T-cell (primary cell): ENCODE measurements at regions not wholly inside any gene's neighbourhood (a gene's known extent, or its start where the extent isn't known, plus 50 kb on each side); places are given as distances from the start of the nearest gene placed in this dataset.

Source experiments
- ATAC-seq, 4 experiments: fragments of 200-7000 bp in 3 of 4; fragments of 150-1000 bp in 1 of 4; cut with Tn5 transposase; replicated peaks in 1 of 4; 1 replicate in 3 of 4; 2 replicates in 1 of 4; pipeline ENCODE4 v1.10.0; 2021; ENCODE audit warnings: moderate library complexity in 3 of 4, mild to moderate bottlenecking in 2 of 4, moderate number of reproducible peaks in 1 of 4
- CTCF ChIA-PET, 2 donors: fragments of 300-600 bp; sonication (Branson Sonifier 250); formaldehyde crosslinking; loops; one replicate each; lab custom pipeline; 2022; ENCODE audit warnings: antibody characterized with exemption in 2 of 2; lab: Charles Lee
- POLR2A ChIA-PET, 2 donors: fragments of 300-600 bp; sonication (Branson Sonifier 250); formaldehyde crosslinking; loops; one replicate each; lab custom pipeline; 2022; ENCODE audit warnings: antibody characterized with exemption in 2 of 2; lab: Charles Lee
- DNase-seq, 35 experiments: peaks; one replicate each; pipeline versions ENCODE4 v3.0.0 to v3.0.0-alpha.2; 2013 to 2023
- H3K27ac ChIP-seq: one replicate; pipeline ENCODE4 v1.5.1; 2013; ENCODE audit warnings: low read length
- H3K27me3 ChIP-seq, 2 experiments: replicated peaks in 1 of 2; 1 replicate in 1 of 2; 2 replicates in 1 of 2; pipeline versions ENCODE4 v1.6.1 to v1.7.0; 2013; ENCODE audit warnings: low read length in 1 of 2, mixed read lengths in 1 of 2; ENCODE audit not compliant: control insufficient read depth in 2 of 2, insufficient read depth in 2 of 2; ENCODE audit errors: extremely low read depth in 1 of 2
- H3K36me3 ChIP-seq, 2 donors: 1 replicate in 1 of 2; 2 replicates in 1 of 2; pipeline versions ENCODE4 v1.6.1 to v1.7.0; 2013; ENCODE audit warnings: low read length in 1 of 2; ENCODE audit not compliant: control insufficient read depth in 2 of 2, insufficient read depth in 1 of 2; ENCODE audit errors: extremely low read depth in 1 of 2
- H3K4me1 ChIP-seq, 2 experiments: 1 replicate in 1 of 2; 2 replicates in 1 of 2; pipeline versions ENCODE4 v1.6.1 to v1.7.0; 2013; ENCODE audit warnings: low read length in 2 of 2, mixed read lengths in 1 of 2; ENCODE audit not compliant: insufficient read depth in 2 of 2, control insufficient read depth in 1 of 2; ENCODE audit errors: extremely low read depth in 1 of 2
- H3K4me3 ChIP-seq, 2 donors: 1 replicate in 1 of 2; 2 replicates in 1 of 2; pipeline versions ENCODE4 v1.5.1 to v1.7.0; 2013; ENCODE audit warnings: mild to moderate bottlenecking in 2 of 2, low read length in 1 of 2, moderate library complexity in 1 of 2; ENCODE audit not compliant: control insufficient read depth in 1 of 2; ENCODE audit errors: extremely low read depth in 1 of 2
- H3K9me3 ChIP-seq: 2 replicates; pipeline ENCODE4 v1.7.0; 2013
- H3K27ac Mint-ChIP-seq, 2 donors: one replicate each; pipeline ENCODE4 v1.8.0; 2020 to 2021; ENCODE audit warnings: mild to moderate bottlenecking in 2 of 2, mixed read lengths in 2 of 2
- H3K27me3 Mint-ChIP-seq, 2 donors: one replicate each; pipeline ENCODE4 v1.8.0; 2021 to 2022; ENCODE audit warnings: mixed read lengths in 2 of 2
- H3K36me3 Mint-ChIP-seq: one replicate; pipeline ENCODE4 v1.8.0; 2021; ENCODE audit warnings: mixed read lengths
- H3K4me1 Mint-ChIP-seq, 3 donors: one replicate each; pipeline ENCODE4 v1.8.0; 2020 to 2022; ENCODE audit warnings: mixed read lengths in 3 of 3, mild to moderate bottlenecking in 1 of 3
- H3K4me3 Mint-ChIP-seq, 3 donors: one replicate each; pipeline ENCODE4 v1.8.0; 2020 to 2022; ENCODE audit warnings: mild to moderate bottlenecking in 3 of 3, mixed read lengths in 3 of 3, moderate library complexity in 3 of 3
- H3K9me3 Mint-ChIP-seq, 3 donors: one replicate each; pipeline ENCODE4 v1.8.0; 2020 to 2022; ENCODE audit warnings: mixed read lengths in 3 of 3
- WGBS: methylation state at CpG from one replicate; pipeline ENCODE4 v1.1.5; 2013; ENCODE audit warnings: missing lambda C conversion rate; ENCODE audit not compliant: insufficient coverage; 5-methylcytosine and 5-hydroxymethylcytosine counted together

GRCh38 chr5:75848077-75848476 is 130.8 kb upstream of the POC5 start:
- H3K27me3 Mint-ChIP-seq, result peaks cover 25 to 38% of the 10 kb centered on the region in 2 donors
- no peak overlapping the region for H3K4me3 Mint-ChIP-seq
- no peaks in the 10 kb centered on the region for H3K4me1 ChIP-seq
- no peak overlapping the region for H3K4me3 ChIP-seq
- peaks cover 0 to 5% of the 10 kb centered on the region in 2 experiments for H3K27me3 ChIP-seq
- POLR2A ChIA-PET, result no interaction called here
- CTCF ChIA-PET, result no interaction called here
- 60% methylated on average over 1 of the region's 1 CpG for WGBS
- H3K9me3 ChIP-seq, result no peaks in the 10 kb centered on the region
- DNase-seq (no peak), ATAC-seq (no peak)
- H3K4me1 Mint-ChIP-seq, result no peaks in the 10 kb centered on the region
- no peaks in the 10 kb centered on the region for H3K36me3 Mint-ChIP-seq
- no peak overlapping the region for H3K27ac ChIP-seq
- no peaks in the 10 kb centered on the region for H3K9me3 Mint-ChIP-seq
- no peak overlapping the region for H3K27ac Mint-ChIP-seq
- no peaks in the 10 kb centered on the region for H3K36me3 ChIP-seq

- no peak overlapping the region for H3K27ac ChIP-seq
- DNase-seq (no peak), ATAC-seq (no peak)
- H3K27me3 ChIP-seq, result peaks cover 0 to 4% of the 10 kb centered on the region in 2 experiments
- H3K4me1 ChIP-seq, result no peaks in the 10 kb centered on the region
- POLR2A ChIA-PET, result no interaction called here
- no peaks in the 10 kb centered on the region for H3K9me3 Mint-ChIP-seq
- H3K4me1 Mint-ChIP-seq, result no peaks in the 10 kb centered on the region
- no peak overlapping the region for H3K4me3 Mint-ChIP-seq
- H3K27ac Mint-ChIP-seq, result no peak overlapping the region
- no peaks in the 10 kb centered on the region for H3K9me3 ChIP-seq
- H3K27me3 Mint-ChIP-seq, result peaks cover 25 to 38% of the 10 kb centered on the region in 2 donors
- no peak overlapping the region for H3K4me3 ChIP-seq
- no CpG with 5 or more reads among the region's 1 CpG for WGBS
- no peaks in the 10 kb centered on the region for H3K36me3 ChIP-seq
- CTCF ChIA-PET, result no interaction called here
- no peaks in the 10 kb centered on the region for H3K36me3 Mint-ChIP-seq
These were observed 130.4 kb upstream of the POC5 start for GRCh38 chr5:75847561-75848021.

- Histone ChIP-seq H3K9me3 (no peaks in the 10 kb centered on the region), H3K36me3 (no peaks in the 10 kb centered on the region), H3K27me3 (peaks cover 0 to 2% of the 10 kb centered on the region in 2 experiments), H3K27ac (no peak overlapping the region), H3K4me1 (no peaks in the 10 kb centered on the region), H3K4me3 (no peak overlapping the region)
- DNase-seq (no peak), ATAC-seq (no peak)
- POLR2A ChIA-PET, result no interaction called here
- WGBS, result 91% methylated on average over 1 of the region's 2 CpGs
- Mint-ChIP-seq H3K27ac (no peak overlapping the region), H3K4me3 (no peak overlapping the region), H3K27me3 (peaks cover 23 to 34% of the 10 kb centered on the region in 2 donors), H3K36me3 (no peaks in the 10 kb centered on the region), H3K9me3 (peaks cover 0 to 5% (median 4%) of the 10 kb centered on the region in 3 donors), H3K4me1 (no peaks in the 10 kb centered on the region)
- CTCF ChIA-PET, result no interaction called here
These were observed 127.1 kb upstream of the POC5 start for GRCh38 chr5:75844301-75844700.

GRCh38 chr5:75843319-75843718 is 126.1 kb upstream of the POC5 start:
- Mint-ChIP-seq H3K27me3 (peaks cover 24 to 26% of the 10 kb centered on the region in 2 donors), H3K27ac (no peak overlapping the region), H3K9me3 (peaks cover 0 to 5% (median 4%) of the 10 kb centered on the region in 3 donors), H3K4me1 (no peaks in the 10 kb centered on the region), H3K4me3 (no peak overlapping the region), H3K36me3 (no peaks in the 10 kb centered on the region)
- no peak overlapping the region for H3K4me3 ChIP-seq
- WGBS, result 75% methylated on average over 3 of the region's 4 CpGs
- no peaks in the 10 kb centered on the region for H3K4me1 ChIP-seq
- peaks cover 0 to 2% of the 10 kb centered on the region in 2 experiments for H3K27me3 ChIP-seq
- POLR2A ChIA-PET, result no interaction called here
- CTCF ChIA-PET, result no interaction called here
- no peak overlapping the region for H3K27ac ChIP-seq
- ATAC-seq (no peak), DNase-seq (no peak)
- H3K9me3 ChIP-seq, result no peaks in the 10 kb centered on the region
- no peaks in the 10 kb centered on the region for H3K36me3 ChIP-seq

- Histone ChIP-seq H3K9me3 (no peaks in the 10 kb centered on the region), H3K36me3 (no peaks in the 10 kb centered on the region), H3K4me3 (no peak overlapping the region), H3K27ac (no peak overlapping the region), H3K4me1 (no peaks in the 10 kb centered on the region), H3K27me3 (peaks cover 0 to 2% of the 10 kb centered on the region in 2 experiments)
- no peak overlapping the region for H3K4me3 Mint-ChIP-seq
- H3K4me1 Mint-ChIP-seq, result no peaks in the 10 kb centered on the region
- DNase-seq, result no peak
- H3K27ac Mint-ChIP-seq, result no peak overlapping the region
- H3K27me3 Mint-ChIP-seq, result peaks cover 5 to 14% of the 10 kb centered on the region in 2 donors
- no peak for ATAC-seq
- H3K9me3 Mint-ChIP-seq, result peaks cover 0 to 5% (median 4%) of the 10 kb centered on the region in 3 donors
- no peaks in the 10 kb centered on the region for H3K36me3 Mint-ChIP-seq
- 100% methylated on average over 1 of the region's 1 CpG for WGBS
- CTCF ChIA-PET, result no interaction called here
- POLR2A ChIA-PET, result no interaction called here
These were observed 122.3 kb upstream of the POC5 start for GRCh38 chr5:75839547-75839946.

GRCh38 chr5:75837258-75837841 is 120.1 kb upstream of the POC5 start:
- no peak for ATAC-seq
- DNase-seq, result no peak
- Histone ChIP-seq H3K36me3 (no peaks in the 10 kb centered on the region), H3K9me3 (no peaks in the 10 kb centered on the region), H3K27me3 (no peaks in the 10 kb centered on the region), H3K27ac (no peak overlapping the region), H3K4me3 (no peak overlapping the region), H3K4me1 (no peaks in the 10 kb centered on the region)
- no peaks in the 10 kb centered on the region for H3K36me3 Mint-ChIP-seq
- H3K27me3 Mint-ChIP-seq, result peaks cover 6 to 14% of the 10 kb centered on the region in 2 donors
- H3K4me3 Mint-ChIP-seq, result no peak overlapping the region
- ChIA-PET POLR2A (interaction anchor here in 1 of 2 donors (0.6 kb wide), 1 partner anchor 9 kb away, joined by 4 read pairs; no protein-coding TSS in a partner anchor), CTCF (no interaction called here)
- H3K9me3 Mint-ChIP-seq, result peaks cover 0 to 5% (median 4%) of the 10 kb centered on the region in 3 donors
- no peak overlapping the region for H3K27ac Mint-ChIP-seq
- H3K4me1 Mint-ChIP-seq, result no peaks in the 10 kb centered on the region
- WGBS, result 80% methylated on average over 2 of the region's 7 CpGs
